ENCODE measurements at regions not wholly inside any gene's neighbourhood (a gene's known extent, or its start where the extent isn't known, plus 50 kb on each side); places are given as distances from the start of the nearest gene placed in this dataset.

GRCh38 chr2:118644190-118644589 is 203.3 kb downstream of the EN1 start:
- TF ChIP-seq CTCF (conservative IDR thresholded peaks at IDR 0.05; ENCODE audit: low read length) (no peak), EZH2phosphoT487 (IDR thresholded peaks at IDR 0.05; ENCODE audit: borderline replicate concordance) (no peak)

GRCh38 chr2:118643294-118643693 is 204.2 kb downstream of the EN1 start:
- H3K4me2 ChIP-seq (ENCODE audit: low read depth, low read length, poor library complexity, severe bottlenecking) = no peak overlapping the region
- TF ChIP-seq EZH2phosphoT487 (IDR thresholded peaks at IDR 0.05; ENCODE audit: borderline replicate concordance) (no peak), CTCF (conservative IDR thresholded peaks at IDR 0.05; ENCODE audit: low read length) (no peak)

More at GRCh38 chr2:118644190-118644589, 203.3 kb downstream of the EN1 start:
- no peaks in the 10 kb centered on the region for H3K79me2 ChIP-seq (ENCODE audit: insufficient read depth, low read length)
- no peak overlapping the region for H3K4me2 ChIP-seq (ENCODE audit: low read depth, low read length, poor library complexity, severe bottlenecking)
- H4K20me1 ChIP-seq (ENCODE audit: insufficient read depth, low read length, poor library complexity, severe bottlenecking) = no peaks in the 10 kb centered on the region
- H3K9me2 ChIP-seq (replicated peaks; ENCODE audit: low read depth, low read length) = no peaks in the 10 kb centered on the region
- no peaks in the 10 kb centered on the region for H3K36me3 ChIP-seq (ENCODE audit: insufficient read depth, low read length)
- H3K4me1 ChIP-seq (ENCODE audit: insufficient read depth, low read length, poor library complexity, severe bottlenecking) = no peaks in the 10 kb centered on the region
- H2AFZ ChIP-seq (ENCODE audit: low read length) = no peak overlapping the region
- H3K27me3 ChIP-seq (ENCODE audit: insufficient read depth, low read length, poor library complexity, severe bottlenecking) = no peaks in the 10 kb centered on the region
- H3F3A ChIP-seq (ENCODE audit: low read depth) = no peaks in the 10 kb centered on the region
- no peaks in the 10 kb centered on the region for H3K9me3 ChIP-seq (ENCODE audit: insufficient read depth, low read depth, low read length)
- no peak overlapping the region for H3K4me3 ChIP-seq (ENCODE audit: low read length, poor library complexity, severe bottlenecking)
- H3K9ac ChIP-seq (ENCODE audit: low read depth, low read length, poor library complexity, severe bottlenecking) = no peak overlapping the region

GRCh38 chr2:118642501-118642900 is 204.9 kb downstream of the EN1 start:
- H3K9me2 ChIP-seq (replicated peaks; ENCODE audit: low read depth, low read length) = no peaks in the 10 kb centered on the region
- H2AFZ ChIP-seq (ENCODE audit: low read length) = no peak overlapping the region
- no peaks in the 10 kb centered on the region for H3K9me3 ChIP-seq (ENCODE audit: insufficient read depth, low read depth, low read length)
- TF ChIP-seq EZH2phosphoT487 (IDR thresholded peaks at IDR 0.05; ENCODE audit: borderline replicate concordance) (no peak), CTCF (conservative IDR thresholded peaks at IDR 0.05; ENCODE audit: low read length) (no peak)
- no peaks in the 10 kb centered on the region for H3K79me2 ChIP-seq (ENCODE audit: insufficient read depth, low read length)
- H3K4me3 ChIP-seq (ENCODE audit: low read length, poor library complexity, severe bottlenecking) = no peak overlapping the region
- H3K9ac ChIP-seq (ENCODE audit: low read depth, low read length, poor library complexity, severe bottlenecking) = no peak overlapping the region
- H3F3A ChIP-seq (ENCODE audit: low read depth) = no peaks in the 10 kb centered on the region
- H3K4me1 ChIP-seq (ENCODE audit: insufficient read depth, low read length, poor library complexity, severe bottlenecking) = no peaks in the 10 kb centered on the region
- no peak overlapping the region for H3K4me2 ChIP-seq (ENCODE audit: low read depth, low read length, poor library complexity, severe bottlenecking)
- no peaks in the 10 kb centered on the region for H3K27me3 ChIP-seq (ENCODE audit: insufficient read depth, low read length, poor library complexity, severe bottlenecking)
- no peaks in the 10 kb centered on the region for H3K36me3 ChIP-seq (ENCODE audit: insufficient read depth, low read length)
- H4K20me1 ChIP-seq (ENCODE audit: insufficient read depth, low read length, poor library complexity, severe bottlenecking) = no peaks in the 10 kb centered on the region

More at GRCh38 chr2:118643294-118643693, 204.2 kb downstream of the EN1 start:
- Histone ChIP-seq H3K9ac (ENCODE audit: low read depth, low read length, poor library complexity, severe bottlenecking) (no peak overlapping the region), H3K36me3 (ENCODE audit: insufficient read depth, low read length) (no peaks in the 10 kb centered on the region), H3K27me3 (ENCODE audit: insufficient read depth, low read length, poor library complexity, severe bottlenecking) (no peaks in the 10 kb centered on the region), H3K4me3 (ENCODE audit: low read length, poor library complexity, severe bottlenecking) (no peak overlapping the region), H3F3A (ENCODE audit: low read depth) (no peaks in the 10 kb centered on the region), H3K79me2 (ENCODE audit: insufficient read depth, low read length) (no peaks in the 10 kb centered on the region), H3K4me1 (ENCODE audit: insufficient read depth, low read length, poor library complexity, severe bottlenecking) (no peaks in the 10 kb centered on the region), H3K9me3 (ENCODE audit: insufficient read depth, low read depth, low read length) (no peaks in the 10 kb centered on the region), H4K20me1 (ENCODE audit: insufficient read depth, low read length, poor library complexity, severe bottlenecking) (no peaks in the 10 kb centered on the region), H2AFZ (ENCODE audit: low read length) (no peak overlapping the region), H3K9me2 (replicated peaks; ENCODE audit: low read depth, low read length) (no peaks in the 10 kb centered on the region)
